Right cardiac atrium (tissue), 5 donors: ENCODE measurements at regions not wholly inside any gene's neighbourhood (a gene's known extent, or its start where the extent isn't known, plus 50 kb on each side); places are given as distances from the start of the nearest gene placed in this dataset.

Experiments used
- ATAC-seq, 2 donors: fragments of 200-7000 bp; cut with Tn5 transposase; one replicate each; pipeline versions ENCODE4 v1.8.0 to v1.9.1; 2020; ENCODE audit warnings: moderate library complexity in 2 of 2, mild to moderate bottlenecking in 1 of 2
- DNase-seq, 3 donors: peaks; one replicate each; pipeline ENCODE4 v3.0.0-alpha.2; 2020
- H3K27ac ChIP-seq: one replicate; pipeline ENCODE4 v1.5.1; 2013; ENCODE audit warnings: mild to moderate bottlenecking, low read length, control low read depth, moderate library complexity
- H3K27me3 ChIP-seq: one replicate; pipeline ENCODE4 v1.6.1; 2013; ENCODE audit not compliant: control insufficient read depth, insufficient read depth
- H3K4me1 ChIP-seq: one replicate; pipeline ENCODE4 v1.6.1; 2013; ENCODE audit warnings: low read length; ENCODE audit not compliant: control insufficient read depth, insufficient read depth
- H3K4me3 ChIP-seq: one replicate; pipeline ENCODE4 v1.5.1; 2013; ENCODE audit warnings: low read length, control low read depth
- H3K9me3 ChIP-seq: one replicate; pipeline ENCODE4 v1.6.1; 2013; ENCODE audit warnings: low read length; ENCODE audit not compliant: control insufficient read depth
- WGBS: extraction: QIAGEN DNeasy Blood & Tissue Kit; methylation state at CpG from one replicate; pipeline ENCODE4 v1.1.7; 2013; 5-methylcytosine and 5-hydroxymethylcytosine counted together
- intact Hi-C, 4 donors: fragments of 100-400 bp; cut with DNase I; formaldehyde crosslinking; loops; one replicate each; pipeline versions ENCODE4 v1.11.0 to v1.14.0; 2022 to 2023
- donor health status: healthy with polysubstance abuse.
- donor health status: DM: no; HTN: yes; CAD: no.
- donor health status: DM: no; HTN: no; CAD: no.
- donor health status: DM: no; HTN: yes; CAD: no; lungs with severe emphysema.
- donor health status: DM: yes; HTN: yes; CAD: no.

DNA sequence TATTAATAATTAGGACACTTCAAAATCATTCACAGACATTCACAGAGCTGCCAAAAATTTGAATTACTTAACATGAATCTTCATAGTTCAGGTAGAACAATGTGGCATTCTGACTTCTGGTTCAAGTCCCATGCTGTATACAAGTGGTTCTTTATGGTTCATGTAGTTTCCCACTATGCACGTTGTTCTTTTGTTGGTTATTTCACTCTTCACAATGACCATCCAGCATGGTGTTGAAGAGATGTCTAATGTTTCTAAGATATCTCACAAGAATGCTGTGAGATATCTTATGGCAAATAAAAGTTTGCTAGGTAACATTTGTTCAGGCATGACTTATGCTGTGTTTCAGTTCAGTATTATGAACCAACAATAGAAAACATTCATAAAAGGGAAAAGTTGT is 88.2 kb upstream of the SLITRK6 start:
- H3K9me3 ChIP-seq: no peaks in the 10 kb centered on the region
- no peaks in the 10 kb centered on the region for H3K4me1 ChIP-seq
- WGBS: 61% methylated on average over 1 of the region's 1 CpG
- no peak overlapping the region for H3K4me3 ChIP-seq
- DNase-seq (no peak), ATAC-seq (no peak)
- H3K27ac ChIP-seq: no peak overlapping the region
- no peaks in the 10 kb centered on the region for H3K27me3 ChIP-seq
- intact Hi-C loops: no loop called here

GRCh38 chr13:85879014-85879413 is 79.8 kb upstream of the SLITRK6 start:
- intact Hi-C loops: no loop called here
- ATAC-seq: no peak

GRCh38 chr13:85864963-85865530 is 65.8 kb upstream of the SLITRK6 start:
- H3K27ac ChIP-seq: no peak overlapping the region
- DNase-seq (no peak), ATAC-seq (no peak)
- intact Hi-C loops: no loop called here
- no peaks in the 10 kb centered on the region for H3K9me3 ChIP-seq
- H3K4me3 ChIP-seq: no peak overlapping the region
- H3K27me3 ChIP-seq: no peaks in the 10 kb centered on the region
- WGBS: 53% methylated on average over 1 of the region's 1 CpG
- no peaks in the 10 kb centered on the region for H3K4me1 ChIP-seq

More at GRCh38 chr13:85879014-85879413, 79.8 kb upstream of the SLITRK6 start:
- Histone ChIP-seq H3K4me1 (no peaks in the 10 kb centered on the region), H3K9me3 (no peaks in the 10 kb centered on the region), H3K4me3 (no peak overlapping the region), H3K27ac (no peak overlapping the region), H3K27me3 (no peaks in the 10 kb centered on the region)
- DNase-seq: no peak
- 71% methylated on average over 2 of the region's 2 CpGs for WGBS

DNA sequence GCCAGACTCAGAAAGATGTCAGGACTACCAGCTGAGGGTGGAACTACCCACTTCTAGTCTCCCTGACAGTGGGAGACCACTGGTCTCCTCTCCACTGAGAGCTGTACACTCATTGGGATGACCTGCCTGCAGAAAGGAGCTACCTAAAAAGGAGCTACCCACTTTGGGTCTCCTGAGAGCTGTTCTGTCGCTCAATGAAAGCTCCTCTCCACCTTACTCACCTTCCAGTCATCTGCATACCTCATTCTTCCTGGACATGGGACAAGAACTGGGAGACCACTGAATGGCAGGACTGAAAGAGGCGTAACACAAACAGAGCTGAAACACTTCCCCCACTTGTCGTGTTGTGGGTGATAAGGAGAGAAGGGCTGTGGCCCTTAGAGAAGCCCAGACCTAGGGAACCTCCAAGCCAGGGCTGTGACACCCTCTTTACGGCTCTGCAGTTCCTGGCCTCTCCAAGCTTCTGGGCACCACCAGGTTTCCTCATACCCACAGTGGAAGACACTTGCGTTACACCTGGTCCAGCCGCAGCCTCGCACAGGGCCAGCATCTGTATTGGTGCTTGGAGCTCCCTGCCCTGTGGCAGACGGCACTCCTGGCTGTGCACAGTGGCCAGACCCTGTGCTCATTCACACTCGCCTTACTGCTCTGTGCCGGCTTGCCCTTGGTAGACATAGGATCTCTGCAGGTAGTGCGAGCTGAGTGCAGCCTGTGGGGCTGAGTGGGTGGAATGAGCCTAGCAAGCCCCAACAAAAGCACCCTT is 54.9 kb upstream of the SLITRK6 start:
- WGBS: 85% methylated on average over 11 of the region's 11 CpGs
- Histone ChIP-seq H3K9me3 (no peaks in the 10 kb centered on the region), H3K4me3 (no peak overlapping the region), H3K27ac (no peak overlapping the region), H3K4me1 (no peaks in the 10 kb centered on the region), H3K27me3 (no peaks in the 10 kb centered on the region)
- no peak for ATAC-seq
- intact Hi-C loops: no loop called here
- no peak for DNase-seq

- intact Hi-C loops: no loop called here
- Histone ChIP-seq H3K27ac (no peak overlapping the region), H3K4me1 (no peaks in the 10 kb centered on the region), H3K9me3 (no peaks in the 10 kb centered on the region), H3K4me3 (no peak overlapping the region), H3K27me3 (no peaks in the 10 kb centered on the region)
- DNase-seq (no peak), ATAC-seq (no peak)
- 66% methylated on average over 8 of the region's 8 CpGs for WGBS
These were observed 54.1 kb upstream of the SLITRK6 start for GRCh38 chr13:85853161-85853894.
